ENCODE measurements at regions not wholly inside any gene's neighbourhood (a gene's known extent, or its start where the extent isn't known, plus 50 kb on each side); places are given as distances from the start of the nearest gene placed in this dataset.
"Not testable (repeated sequence)": the region's sequence is repeated elsewhere in the genome, so short reads cannot be mapped to it uniquely, and the experiment has no call there.

DNA sequence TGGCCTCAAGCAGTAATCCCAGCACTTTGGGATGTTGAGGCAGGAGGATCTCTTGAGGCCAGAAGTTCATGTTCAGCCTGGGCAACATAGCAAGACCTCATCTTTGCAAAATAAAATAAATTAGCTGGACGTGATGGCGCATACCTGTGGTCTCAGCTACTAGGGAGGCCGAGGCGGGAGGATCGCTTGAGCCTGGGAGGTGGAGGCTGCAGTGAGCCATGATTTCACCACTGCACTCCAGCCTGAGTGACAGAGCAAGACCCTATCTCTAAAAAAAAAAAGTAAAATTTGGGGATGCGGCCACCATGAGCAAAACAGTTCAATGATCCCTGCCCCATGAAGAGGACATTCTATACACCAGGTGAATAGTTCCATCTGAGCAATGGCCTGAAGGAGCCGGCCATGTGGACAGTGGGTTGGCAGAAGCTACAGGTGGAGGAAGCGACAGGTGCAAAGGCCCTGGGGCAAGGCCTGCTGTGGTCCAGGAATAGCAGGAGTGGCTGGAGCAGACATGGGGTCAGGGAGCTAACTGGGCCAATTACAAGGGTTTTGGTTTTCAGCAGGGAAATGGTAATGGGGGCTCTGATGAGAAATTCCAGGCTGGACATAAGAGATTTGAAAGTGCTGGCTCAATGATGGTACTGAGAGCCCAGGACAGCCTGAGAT is 94.2 kb downstream of the CRLF3 start:
- TF ChIP-seq, protein P1, sequence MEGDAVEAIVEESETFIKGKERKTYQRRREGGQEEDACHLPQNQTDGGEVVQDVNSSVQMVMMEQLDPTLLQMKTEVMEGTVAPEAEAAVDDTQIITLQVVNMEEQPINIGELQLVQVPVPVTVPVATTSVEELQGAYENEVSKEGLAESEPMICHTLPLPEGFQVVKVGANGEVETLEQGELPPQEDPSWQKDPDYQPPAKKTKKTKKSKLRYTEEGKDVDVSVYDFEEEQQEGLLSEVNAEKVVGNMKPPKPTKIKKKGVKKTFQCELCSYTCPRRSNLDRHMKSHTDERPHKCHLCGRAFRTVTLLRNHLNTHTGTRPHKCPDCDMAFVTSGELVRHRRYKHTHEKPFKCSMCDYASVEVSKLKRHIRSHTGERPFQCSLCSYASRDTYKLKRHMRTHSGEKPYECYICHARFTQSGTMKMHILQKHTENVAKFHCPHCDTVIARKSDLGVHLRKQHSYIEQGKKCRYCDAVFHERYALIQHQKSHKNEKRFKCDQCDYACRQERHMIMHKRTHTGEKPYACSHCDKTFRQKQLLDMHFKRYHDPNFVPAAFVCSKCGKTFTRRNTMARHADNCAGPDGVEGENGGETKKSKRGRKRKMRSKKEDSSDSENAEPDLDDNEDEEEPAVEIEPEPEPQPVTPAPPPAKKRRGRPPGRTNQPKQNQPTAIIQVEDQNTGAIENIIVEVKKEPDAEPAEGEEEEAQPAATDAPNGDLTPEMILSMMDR (IDR thresholded peaks at IDR 0.05), result not testable (repeated sequence)
- not testable (repeated sequence) for TF ChIP-seq POLR2A (IDR thresholded peaks at IDR 0.05)
